Trophoblast cell (in vitro differentiated cells and primary cell): ENCODE measurements at regions not wholly inside any gene's neighbourhood (a gene's known extent, or its start where the extent isn't known, plus 50 kb on each side); places are given as distances from the start of the nearest gene placed in this dataset.
"Not testable (repeated sequence)": the region's sequence is repeated elsewhere in the genome, so short reads cannot be mapped to it uniquely, and the experiment has no call there.

Experiments used
- DNase-seq, 2 donors: peaks; one replicate each; pipeline ENCODE4 v3.0.0-alpha.2; 2016
- H2AFZ ChIP-seq: 2 replicates; pipeline ENCODE4 v1.6.1; 2013; ENCODE audit warnings: low read length, moderate library complexity, mild to moderate bottlenecking; ENCODE audit not compliant: insufficient read depth, poor library complexity
- H2AK5ac ChIP-seq: 2 replicates; pipeline ENCODE4 v1.6.1; 2013; ENCODE audit warnings: mild to moderate bottlenecking, low read length
- H2BK120ac ChIP-seq: 2 replicates; pipeline ENCODE4 v1.6.1; 2013; ENCODE audit warnings: low read length, mild to moderate bottlenecking, moderate library complexity; ENCODE audit not compliant: insufficient read depth, poor library complexity
- H2BK12ac ChIP-seq: 2 replicates; pipeline ENCODE4 v1.6.1; 2013; ENCODE audit warnings: mild to moderate bottlenecking, low read length, moderate library complexity
- H2BK5ac ChIP-seq: 2 replicates; pipeline ENCODE4 v1.6.1; 2013; ENCODE audit warnings: low read length, low read depth, moderate library complexity, mild to moderate bottlenecking; ENCODE audit not compliant: poor library complexity
- H3K14ac ChIP-seq: 2 replicates; pipeline ENCODE4 v1.6.1; 2013; ENCODE audit warnings: mild to moderate bottlenecking, low read length
- H3K18ac ChIP-seq: 2 replicates; pipeline ENCODE4 v1.6.1; 2013; ENCODE audit warnings: mild to moderate bottlenecking, low read length
- H3K23ac ChIP-seq: 2 replicates; pipeline ENCODE4 v1.6.1; 2013; ENCODE audit warnings: low read length
- H3K27ac ChIP-seq: 2 replicates; pipeline ENCODE4 v1.5.1; 2013; ENCODE audit warnings: low read depth, mild to moderate bottlenecking, inconsistent platforms, low read length, moderate library complexity
- H3K27me3 ChIP-seq: 2 replicates; pipeline ENCODE4 v1.6.1; 2013; ENCODE audit warnings: inconsistent platforms, mild to moderate bottlenecking, low read length, moderate library complexity; ENCODE audit not compliant: insufficient read depth
- H3K36me3 ChIP-seq, 2 experiments: 1 replicate in 1 of 2; 2 replicates in 1 of 2; pipeline ENCODE4 v1.6.1; 2013; ENCODE audit warnings: low read length in 2 of 2, mild to moderate bottlenecking in 2 of 2, moderate library complexity in 1 of 2; ENCODE audit not compliant: insufficient read depth in 2 of 2, control insufficient read depth in 1 of 2
- H3K4ac ChIP-seq: 2 replicates; pipeline ENCODE4 v1.6.1; 2013; ENCODE audit warnings: low read depth, mild to moderate bottlenecking, low read length, moderate library complexity
- H3K4me1 ChIP-seq, 2 experiments: 1 replicate in 1 of 2; 2 replicates in 1 of 2; pipeline ENCODE4 v1.6.1; 2013; ENCODE audit warnings: low read length in 2 of 2, mild to moderate bottlenecking in 2 of 2, moderate library complexity in 1 of 2; ENCODE audit not compliant: insufficient read depth in 2 of 2, control insufficient read depth in 1 of 2
- H3K4me2 ChIP-seq: 2 replicates; pipeline ENCODE4 v1.6.1; 2013; ENCODE audit warnings: inconsistent platforms, mild to moderate bottlenecking, low read length, moderate library complexity
- H3K4me3 ChIP-seq: 2 replicates; pipeline ENCODE4 v1.5.1; 2013; ENCODE audit warnings: mild to moderate bottlenecking, low read depth, low read length, inconsistent platforms
- H3K79me1 ChIP-seq: one replicate; pipeline ENCODE4 v1.6.1; 2013; ENCODE audit warnings: low read length
- H3K79me2 ChIP-seq: 2 replicates; pipeline ENCODE4 v1.6.1; 2013; ENCODE audit warnings: low read length, mild to moderate bottlenecking; ENCODE audit not compliant: control insufficient read depth, insufficient read depth, poor library complexity
- H3K9ac ChIP-seq: 2 replicates; pipeline ENCODE4 v1.6.1; 2013; ENCODE audit warnings: mild to moderate bottlenecking, low read length
- H3K9me3 ChIP-seq: 2 replicates; pipeline ENCODE4 v1.6.1; 2013; ENCODE audit warnings: low read depth, mild to moderate bottlenecking, control low read depth, inconsistent platforms, low read length; ENCODE audit not compliant: insufficient read depth
- H4K12ac ChIP-seq: 2 replicates; pipeline ENCODE4 v1.6.1; 2013; ENCODE audit warnings: low read depth, mild to moderate bottlenecking, low read length, moderate library complexity
- H4K8ac ChIP-seq: 2 replicates; pipeline ENCODE4 v1.6.1; 2013; ENCODE audit warnings: low read depth, mild to moderate bottlenecking, low read length, moderate library complexity
- H4K91ac ChIP-seq: one replicate; pipeline ENCODE4 v1.6.1; 2013; ENCODE audit warnings: low read depth, mild to moderate bottlenecking, low read length, moderate library complexity
- WGBS: extraction: QIAGEN DNeasy Blood & Tissue Kit; methylation state at CpG from one replicate; pipeline ENCODE4 v1.1.7; 2013; ENCODE audit warnings: missing lambda C conversion rate; ENCODE audit not compliant: insufficient read length, insufficient coverage; ENCODE audit errors: extremely low coverage; 5-methylcytosine and 5-hydroxymethylcytosine counted together

DNA sequence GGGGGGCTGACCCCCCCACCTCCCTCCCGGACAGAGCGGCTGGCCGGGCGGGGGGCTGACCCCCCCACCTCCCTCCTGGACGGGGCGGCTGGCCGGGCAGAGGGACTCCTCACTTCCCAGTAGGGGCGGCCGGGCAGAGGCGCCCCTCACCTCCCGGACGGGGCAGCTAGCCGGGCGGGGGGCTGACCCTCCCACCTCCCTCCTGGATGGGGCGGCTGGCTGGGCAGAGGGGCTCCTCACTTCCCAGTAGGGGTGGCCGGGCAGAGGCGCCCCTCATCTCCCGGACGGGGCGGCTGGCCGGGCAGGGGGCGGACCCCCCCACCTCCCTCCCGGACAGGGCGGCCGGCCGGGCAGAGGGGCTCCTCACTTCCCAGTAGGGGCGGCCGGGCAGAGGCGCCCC is 234.3 kb upstream of the VCX start:
- not testable (repeated sequence) for H4K8ac ChIP-seq, H2BK12ac ChIP-seq, H3K79me1 ChIP-seq, H3K23ac ChIP-seq, H3K4me3 ChIP-seq, H4K91ac ChIP-seq, H3K18ac ChIP-seq, H3K27me3 ChIP-seq, H3K9ac ChIP-seq, H3K4me2 ChIP-seq, H2AK5ac ChIP-seq, H2AFZ ChIP-seq, H3K4me1 ChIP-seq, H3K79me2 ChIP-seq, DNase-seq, H2BK120ac ChIP-seq, H3K27ac ChIP-seq, H2BK5ac ChIP-seq, H3K9me3 ChIP-seq, H3K14ac ChIP-seq, H3K36me3 ChIP-seq, H3K4ac ChIP-seq, H4K12ac ChIP-seq
- no CpG with 5 or more reads among the region's 29 CpGs for WGBS

DNA sequence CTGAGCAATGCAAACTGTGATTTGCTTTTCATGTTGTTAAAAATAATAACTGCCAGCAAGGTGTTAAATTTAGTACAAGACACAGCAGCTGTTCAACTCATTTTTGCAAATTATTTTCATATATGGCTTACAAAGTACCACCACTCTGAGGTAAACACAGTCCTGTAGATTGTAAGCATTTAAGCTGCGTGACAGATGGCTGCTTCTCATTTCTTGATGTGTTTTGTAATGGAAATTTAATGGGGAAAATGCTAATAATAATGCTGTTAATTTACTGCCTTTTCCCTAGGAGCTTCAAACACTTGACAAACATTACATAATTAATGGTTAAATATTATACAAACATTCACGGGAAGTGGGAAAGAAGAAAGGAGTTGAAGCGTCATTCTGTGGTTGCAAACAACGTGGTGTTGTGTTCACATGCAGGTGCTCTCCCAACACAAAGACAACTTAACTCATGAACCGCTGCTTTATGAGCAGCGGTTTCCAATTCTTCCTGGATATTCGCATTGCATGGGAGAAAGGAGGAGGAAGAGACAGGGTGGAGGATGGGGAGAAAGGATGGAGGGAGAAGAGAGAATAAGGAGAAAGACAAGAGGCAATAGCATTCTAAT is 236.8 kb upstream of the VCX start:
- Histone ChIP-seq H3K36me3 (no peaks in the 10 kb centered on the region), H2BK5ac (no peak overlapping the region), H3K9me3 (no peaks in the 10 kb centered on the region), H3K79me1 (no peaks in the 10 kb centered on the region), H3K27ac (no peak overlapping the region), H3K14ac (no peak overlapping the region), H3K4ac (no peak overlapping the region), H4K91ac (no peak overlapping the region), H3K23ac (no peak overlapping the region), H2BK12ac (no peak overlapping the region), H3K4me3 (no peak overlapping the region), H3K4me2 (no peak overlapping the region), H3K27me3 (no peaks in the 10 kb centered on the region), H2AK5ac (no peak overlapping the region), H3K9ac (no peak overlapping the region), H3K4me1 (no peaks in the 10 kb centered on the region), H2AFZ (no peak overlapping the region), H3K18ac (no peak overlapping the region), H4K12ac (no peak overlapping the region), H3K79me2 (no peaks in the 10 kb centered on the region), H2BK120ac (no peak overlapping the region), H4K8ac (no peak overlapping the region)
- no peak for DNase-seq
- no CpG with 5 or more reads among the region's 7 CpGs for WGBS

DNA sequence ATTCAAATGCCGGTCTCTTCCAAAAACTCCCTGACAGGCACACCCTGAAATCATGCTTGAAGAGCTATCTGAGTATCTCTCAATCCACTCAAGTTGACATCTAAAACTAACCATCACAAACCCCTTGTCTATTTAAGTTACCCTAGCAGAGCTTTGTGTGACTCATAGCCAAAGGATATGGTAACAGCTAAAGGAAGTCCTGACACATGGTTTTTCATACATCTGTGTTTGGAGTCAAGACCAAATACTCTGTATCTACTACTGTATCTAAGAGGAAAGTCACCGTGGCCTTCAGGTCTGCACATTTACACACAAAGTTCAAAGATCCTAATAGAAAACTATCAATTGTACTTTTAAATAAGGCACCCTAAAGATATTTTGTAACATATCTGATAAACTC is 239.6 kb upstream of the VCX start:
- Histone ChIP-seq H3K4ac (no peak overlapping the region), H2BK5ac (no peak overlapping the region), H3K27ac (no peak overlapping the region), H3K79me2 (no peaks in the 10 kb centered on the region), H2AK5ac (no peak overlapping the region), H4K91ac (no peak overlapping the region), H2BK120ac (no peak overlapping the region), H3K36me3 (no peaks in the 10 kb centered on the region), H4K12ac (no peak overlapping the region), H3K4me2 (no peak overlapping the region), H3K14ac (no peak overlapping the region), H2BK12ac (no peak overlapping the region), H2AFZ (no peak overlapping the region), H3K27me3 (no peaks in the 10 kb centered on the region), H3K4me3 (no peak overlapping the region), H3K79me1 (no peaks in the 10 kb centered on the region), H3K23ac (no peak overlapping the region), H3K9ac (no peak overlapping the region), H3K4me1 (no peaks in the 10 kb centered on the region), H3K9me3 (no peaks in the 10 kb centered on the region), H4K8ac (no peak overlapping the region), H3K18ac (no peak overlapping the region)
- WGBS: no CpG with 5 or more reads among the region's 2 CpGs
- no peak for DNase-seq

DNA sequence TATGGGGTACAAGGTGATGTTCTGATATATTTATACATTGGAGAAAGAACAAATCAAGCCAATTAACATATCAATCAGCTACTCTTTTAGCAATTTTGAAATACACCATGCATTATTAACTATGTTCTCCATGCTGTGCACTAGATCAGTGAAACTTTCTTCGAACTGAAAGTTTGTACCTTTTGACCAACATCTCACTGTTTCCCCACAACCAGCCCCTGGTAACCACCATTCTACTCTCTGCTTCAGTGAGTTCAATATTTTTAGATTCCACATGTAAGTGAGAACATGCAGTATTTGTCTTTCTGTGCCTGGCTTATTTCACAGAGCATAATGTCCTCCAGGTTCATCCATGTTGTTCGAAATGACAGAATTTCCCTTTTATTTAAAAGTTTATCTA is 246.1 kb upstream of the VCX start:
- DNase-seq: no peak
- H3K18ac ChIP-seq: no peak overlapping the region
- no peaks in the 10 kb centered on the region for H3K36me3 ChIP-seq
- H3K79me2 ChIP-seq: no peaks in the 10 kb centered on the region
- H3K4ac ChIP-seq: no peak overlapping the region
- no peak overlapping the region for H4K12ac ChIP-seq
- H3K4me2 ChIP-seq: no peak overlapping the region
- H4K8ac ChIP-seq: no peak overlapping the region
- H3K9ac ChIP-seq: no peak overlapping the region
- H2BK12ac ChIP-seq: no peak overlapping the region
- no peak overlapping the region for H2BK5ac ChIP-seq
- no peak overlapping the region for H3K27ac ChIP-seq
- H3K9me3 ChIP-seq: no peaks in the 10 kb centered on the region
- H3K4me3 ChIP-seq: no peak overlapping the region
- no peaks in the 10 kb centered on the region for H3K4me1 ChIP-seq
- H3K79me1 ChIP-seq: no peaks in the 10 kb centered on the region
- H4K91ac ChIP-seq: no peak overlapping the region
- no CpG with 5 or more reads among the region's 2 CpGs for WGBS
- no peak overlapping the region for H2AFZ ChIP-seq
- H2AK5ac ChIP-seq: no peak overlapping the region
- no peak overlapping the region for H3K23ac ChIP-seq
- H2BK120ac ChIP-seq: no peak overlapping the region
- no peaks in the 10 kb centered on the region for H3K27me3 ChIP-seq
- no peak overlapping the region for H3K14ac ChIP-seq
